ENCODE measurements at regions not wholly inside any gene's neighbourhood (a gene's known extent, or its start where the extent isn't known, plus 50 kb on each side); places are given as distances from the start of the nearest gene placed in this dataset.

GRCh38 chr2:780002-780401 lies 102.8 kb upstream of the TMEM18 start:
- no peak for DNase-seq

- no peak for DNase-seq
Observed at GRCh38 chr2:778731-779350, 101.6 kb upstream of the TMEM18 start.

GRCh38 chr2:777546-777945 lies 100.3 kb upstream of the TMEM18 start:
- no peak for DNase-seq

GRCh38 chr2:777051-777450 lies 99.8 kb upstream of the TMEM18 start:
- DNase-seq, result no peak

DNA sequence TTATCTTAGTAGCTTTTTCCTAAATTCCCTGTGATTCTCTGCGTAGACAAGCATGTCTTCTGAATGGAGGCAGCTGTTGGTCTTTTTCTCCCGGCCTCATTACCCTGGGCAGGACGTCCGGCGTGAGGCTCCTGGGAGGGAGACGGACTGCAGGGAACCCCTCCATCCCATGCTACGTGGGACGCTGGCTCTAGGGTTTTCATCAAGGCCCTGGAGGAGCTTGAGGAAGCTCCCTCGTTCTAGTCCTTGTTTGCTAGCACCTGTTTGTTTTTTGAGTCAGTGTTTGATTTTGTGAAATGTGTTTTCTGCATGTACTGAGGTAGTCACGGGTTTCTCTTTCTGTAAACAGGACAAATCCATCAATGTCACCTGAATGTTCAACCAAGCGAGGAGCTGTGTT lies 99.3 kb upstream of the TMEM18 start:
- DNase-seq, result no peak

- no peak for DNase-seq
Observed at GRCh38 chr2:776038-776437, 98.8 kb upstream of the TMEM18 start.

DNA sequence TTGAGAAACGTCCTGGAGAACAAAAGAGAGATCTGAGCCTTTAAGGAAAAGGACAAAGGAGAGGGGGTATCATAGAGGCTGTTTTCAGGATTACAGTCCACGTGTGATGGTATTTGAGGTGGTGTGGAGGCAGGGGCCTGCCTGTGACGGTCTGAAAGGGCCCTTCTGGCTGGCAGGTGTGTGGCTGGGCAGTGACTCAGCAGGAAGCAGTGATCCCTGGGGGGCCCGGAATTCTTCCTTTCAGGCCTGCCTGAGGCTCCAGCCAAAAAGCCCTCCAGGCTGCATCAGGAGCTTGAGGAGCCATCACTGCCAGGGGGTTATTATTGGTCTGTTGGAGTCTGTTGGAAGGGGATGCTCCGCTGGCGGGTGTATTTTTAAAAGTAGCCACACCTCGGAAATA lies 97.2 kb upstream of the TMEM18 start:
- DNase-seq, result no peak

DNA sequence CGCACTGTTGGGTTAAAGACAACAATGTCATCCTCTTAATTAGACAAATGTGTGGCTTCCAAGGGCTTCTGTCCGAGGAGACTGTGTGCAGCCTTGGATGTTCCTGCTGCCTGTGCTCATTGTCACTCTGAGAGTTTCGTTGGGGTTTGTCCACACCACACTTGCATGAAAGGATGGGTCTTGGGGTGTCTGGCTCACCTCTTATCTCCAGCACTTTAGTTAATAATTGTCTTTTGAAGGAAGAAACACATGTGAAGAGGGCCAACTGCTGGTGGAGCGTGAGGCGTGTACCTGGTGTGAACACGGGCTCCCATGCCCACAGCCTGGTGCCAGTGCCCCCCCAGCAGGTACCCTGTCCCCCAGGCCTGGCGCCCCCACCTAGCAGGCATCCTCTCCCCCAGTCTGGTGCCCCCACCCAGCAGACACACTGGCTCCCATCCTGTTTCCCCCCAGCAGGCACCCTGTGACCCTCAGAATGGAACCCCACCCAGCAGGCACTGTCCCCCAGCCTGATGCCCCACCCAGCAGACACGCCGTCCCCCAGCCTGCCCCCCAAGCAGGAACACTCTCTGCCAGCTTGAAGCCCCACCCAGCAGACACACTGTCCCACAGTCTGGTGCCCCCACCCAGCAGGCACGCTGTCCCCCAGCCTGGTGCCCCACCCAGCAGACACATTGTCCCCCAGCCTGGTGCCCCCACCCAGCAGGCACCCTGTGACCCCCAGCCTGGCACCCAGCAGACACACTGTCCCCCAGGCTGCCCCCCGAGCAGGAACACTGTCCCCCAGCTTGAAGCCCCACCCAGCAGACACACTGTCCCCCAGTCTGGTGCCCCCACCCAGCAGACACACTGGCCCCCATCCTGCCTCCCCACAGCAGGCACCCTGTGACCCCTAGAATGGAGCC lies 96.3 kb upstream of the TMEM18 start:
- no peak for DNase-seq

DNA sequence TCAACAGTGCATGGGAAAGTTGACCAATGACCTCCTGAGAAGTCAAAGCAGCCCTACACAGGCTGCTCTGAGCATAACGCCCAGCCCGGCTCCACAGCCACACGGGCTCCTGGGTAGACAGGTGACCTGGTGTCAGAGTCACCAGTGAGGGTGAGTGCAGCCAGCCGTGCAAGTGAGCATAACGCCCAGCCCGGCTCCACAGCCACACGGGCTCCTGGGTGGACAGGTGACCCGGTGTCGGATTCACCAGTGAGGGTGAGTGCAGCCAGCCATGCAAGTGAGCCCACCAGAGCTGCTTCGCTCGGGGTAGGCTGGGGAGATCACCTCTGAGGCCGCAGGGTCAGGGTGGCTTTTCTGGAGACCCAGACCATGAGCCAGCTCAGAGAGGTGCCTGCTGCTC lies 94.3 kb upstream of the TMEM18 start:
- no peak for DNase-seq

DNA sequence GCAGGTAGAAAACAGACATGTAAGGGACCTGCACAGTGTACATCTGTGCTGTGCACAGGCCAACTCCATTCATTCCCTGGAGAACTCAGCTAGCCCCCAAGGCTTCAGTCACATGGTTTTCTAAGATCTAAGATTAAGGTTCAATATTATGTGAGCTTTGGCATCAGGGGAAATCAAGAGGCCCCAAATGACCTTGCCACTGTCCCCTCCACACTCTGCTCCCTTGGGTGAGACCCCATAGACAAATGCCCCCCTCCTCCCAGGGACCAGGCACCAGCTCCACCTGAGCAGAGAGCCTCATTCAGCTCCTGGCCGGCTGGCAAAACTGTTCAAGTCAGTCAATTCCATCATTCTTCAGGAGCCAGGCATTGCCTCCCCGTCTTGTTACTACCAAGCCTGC lies 93.6 kb upstream of the TMEM18 start:
- no peak for DNase-seq

- no peak for DNase-seq
Observed at GRCh38 chr2:769771-770170, 92.6 kb upstream of the TMEM18 start.

- DNase-seq, result no peak
Observed at GRCh38 chr2:768451-768850, 91.2 kb upstream of the TMEM18 start.

GRCh38 chr2:767944-768343 lies 90.7 kb upstream of the TMEM18 start:
- DNase-seq, result no peak

DNA sequence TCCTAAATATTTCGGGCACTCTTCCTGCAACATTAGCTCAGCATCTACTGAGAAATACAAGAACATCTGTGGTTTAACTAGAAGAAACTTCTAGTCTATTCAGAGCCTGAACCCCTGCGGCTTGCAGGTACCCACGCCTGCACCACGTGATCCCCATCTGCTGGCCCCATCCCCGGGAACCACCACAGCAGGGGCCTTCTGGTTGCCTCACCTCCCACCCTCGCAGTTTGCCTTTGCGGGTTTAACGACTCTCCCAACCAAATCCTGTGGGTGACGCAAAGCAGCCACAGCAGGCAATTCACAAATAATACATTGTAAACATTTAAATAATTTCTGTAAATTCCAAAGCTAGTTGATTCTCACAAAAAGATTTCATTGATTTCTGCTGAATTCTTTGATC lies 90.2 kb upstream of the TMEM18 start:
- DNase-seq, result peak in 1 of 2 donors; percentile 6

- no peak for DNase-seq
Observed at GRCh38 chr2:766255-766654, 89.0 kb upstream of the TMEM18 start.

DNA sequence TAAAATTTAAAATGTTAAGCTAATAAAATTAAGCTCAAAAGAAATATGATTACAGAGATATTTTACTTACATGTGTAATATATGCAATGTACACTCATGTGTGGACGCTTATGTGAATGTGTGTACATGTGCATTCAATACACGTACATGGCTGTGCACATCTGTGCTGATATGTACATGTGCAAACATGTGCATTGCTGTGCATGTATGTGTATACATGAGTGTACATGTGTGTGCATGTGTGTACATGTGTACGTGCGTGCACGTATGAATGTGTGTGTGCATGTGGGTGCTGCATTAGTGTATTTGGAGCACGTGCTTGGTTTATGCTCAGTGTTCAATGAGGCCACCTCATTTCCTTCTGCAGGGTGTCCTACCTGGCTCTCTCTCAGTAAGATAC lies 88.2 kb upstream of the TMEM18 start:
- no peak for DNase-seq

DNA sequence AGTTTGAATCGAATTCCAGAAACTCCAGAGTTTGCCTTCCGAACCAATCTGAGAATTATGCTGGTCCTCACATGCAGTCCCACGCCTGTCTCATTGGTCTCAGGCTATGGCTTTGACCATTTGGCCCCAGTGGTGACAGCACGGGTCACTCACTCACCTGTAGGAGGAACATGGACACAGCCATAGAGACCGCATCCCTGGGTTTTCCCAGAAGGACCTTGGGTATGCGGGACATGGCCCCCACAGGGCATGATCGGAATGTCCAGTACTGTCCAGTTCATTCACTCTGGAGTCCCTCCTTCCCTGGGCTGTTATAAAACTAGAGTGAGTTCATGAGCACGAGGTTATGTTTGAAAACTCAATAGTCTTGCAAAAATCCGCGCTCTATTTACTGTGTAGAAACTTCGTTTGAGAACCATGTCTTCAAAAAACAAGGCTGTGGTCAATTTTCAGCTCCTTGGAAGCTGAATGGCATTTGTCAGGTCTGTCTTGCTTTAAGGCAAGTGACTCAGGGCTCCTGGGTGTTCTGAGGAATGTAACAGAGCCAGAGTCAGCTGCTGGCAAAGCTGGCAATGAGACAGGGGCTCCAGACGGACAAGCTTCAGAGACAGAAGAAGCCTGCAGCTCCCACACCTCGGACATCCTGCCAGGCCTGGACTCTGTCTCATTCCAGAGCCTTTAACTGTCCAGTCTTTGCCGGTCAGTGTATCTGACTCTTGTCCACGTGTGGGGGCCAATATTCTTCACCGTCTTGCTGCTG lies 86.7 kb upstream of the TMEM18 start:
- no peak for DNase-seq

DNA sequence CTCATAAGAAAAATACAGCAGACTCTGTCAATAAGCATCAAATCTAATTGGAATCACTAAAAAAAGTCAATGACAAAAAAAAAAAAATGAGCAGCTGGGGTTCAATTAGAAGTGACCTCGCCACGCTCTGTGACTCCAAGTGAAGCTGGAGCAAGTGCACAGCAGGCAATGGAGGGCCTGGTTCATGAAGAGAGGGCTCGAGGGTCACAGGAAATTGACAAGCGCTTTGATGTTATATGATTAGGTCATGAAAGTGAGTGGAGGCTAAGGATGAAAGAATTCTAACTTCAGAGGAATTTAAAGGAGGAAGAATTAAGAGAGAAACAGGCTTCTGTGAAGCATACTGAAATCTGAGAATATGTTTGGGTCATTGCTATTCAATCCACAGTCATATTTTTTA lies 85.4 kb upstream of the TMEM18 start:
- DNase-seq, result no peak

- no peak for DNase-seq
Observed at GRCh38 chr2:761384-761783, 84.2 kb upstream of the TMEM18 start.

GRCh38 chr2:760001-760400 lies 82.8 kb upstream of the TMEM18 start:
- DNase-seq, result no peak

- no peak for DNase-seq
Observed at GRCh38 chr2:758073-758820, 81.0 kb upstream of the TMEM18 start.

- no peak for DNase-seq
Observed at GRCh38 chr2:753123-753522, 75.9 kb upstream of the TMEM18 start.

DNA sequence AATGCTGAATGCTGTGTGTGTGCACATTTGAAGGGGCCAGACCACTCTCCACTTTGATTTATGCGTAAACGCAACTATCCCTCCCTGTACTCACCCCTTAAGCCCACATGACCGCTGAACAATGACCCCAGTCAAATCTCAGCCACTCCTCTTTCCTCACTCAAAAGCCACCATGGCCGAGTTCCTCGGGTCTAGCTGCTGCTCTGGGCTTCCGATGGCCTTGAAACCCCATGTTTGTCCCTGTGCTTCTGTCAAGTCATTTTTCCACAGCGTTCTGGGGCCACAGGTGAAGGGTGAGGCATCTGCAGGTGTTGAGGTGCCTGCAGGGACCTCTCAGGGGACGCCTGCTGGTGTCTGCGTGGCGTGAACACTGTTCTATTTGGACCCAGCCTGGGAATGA lies 74.3 kb upstream of the TMEM18 start:
- DNase-seq, result no peak

All from stimulated activated CD4-positive, alpha-beta T cell treated with anti-CD3 and anti-CD28 coated beads, Interleukin-2, amount 100 ng/mL, for 24 hours (primary cell).